Fibroblast of skin of left biceps (primary cell): ENCODE measurements at regions not wholly inside any gene's neighbourhood (a gene's known extent, or its start where the extent isn't known, plus 50 kb on each side); places are given as distances from the start of the nearest gene placed in this dataset.

ENCODE experiments used
- DNase-seq, 2 experiments: peaks; one replicate each; pipeline ENCODE4 v3.0.0-alpha.2; 2013; ENCODE audit warnings: low read depth in 2 of 2

DNA sequence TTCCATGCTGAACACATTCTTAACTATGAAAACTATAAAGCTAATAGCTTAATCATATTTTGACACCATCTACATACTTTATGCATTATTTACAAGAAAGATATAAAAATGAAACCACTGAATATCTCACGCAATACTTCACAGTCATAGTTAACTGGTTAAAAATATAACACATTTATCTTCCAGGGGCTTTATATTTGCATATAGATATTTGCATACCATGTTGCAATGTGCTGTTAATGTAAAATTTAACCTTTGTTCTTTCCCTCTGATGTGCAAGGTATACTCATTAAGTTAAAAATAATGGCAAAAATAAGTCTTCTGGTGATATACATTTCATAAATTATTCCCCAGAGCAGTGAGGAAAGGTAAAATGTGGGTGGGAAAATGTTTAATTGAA, 76.9 kb upstream of the MGMT start:
- DNase-seq = no peak

DNA sequence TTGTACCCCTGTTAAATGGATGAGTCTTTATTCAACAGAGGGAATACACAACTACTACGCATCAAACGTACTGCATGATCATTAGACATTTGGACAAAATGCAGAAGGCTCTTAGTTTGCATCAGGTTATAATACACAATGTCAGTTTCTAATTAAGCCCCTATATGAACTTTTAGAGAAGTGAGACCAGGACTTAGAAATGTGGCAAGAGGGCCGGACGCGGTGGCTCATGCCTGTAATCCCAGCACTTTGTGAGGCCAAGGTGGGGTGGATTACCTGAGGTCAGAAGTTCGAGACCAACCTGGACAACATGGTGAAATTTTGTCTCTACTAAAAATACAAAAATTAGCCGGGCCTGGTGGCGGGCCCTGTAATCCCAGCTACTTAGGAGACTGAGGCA, 76.3 kb upstream of the MGMT start:
- no peak for DNase-seq

DNA sequence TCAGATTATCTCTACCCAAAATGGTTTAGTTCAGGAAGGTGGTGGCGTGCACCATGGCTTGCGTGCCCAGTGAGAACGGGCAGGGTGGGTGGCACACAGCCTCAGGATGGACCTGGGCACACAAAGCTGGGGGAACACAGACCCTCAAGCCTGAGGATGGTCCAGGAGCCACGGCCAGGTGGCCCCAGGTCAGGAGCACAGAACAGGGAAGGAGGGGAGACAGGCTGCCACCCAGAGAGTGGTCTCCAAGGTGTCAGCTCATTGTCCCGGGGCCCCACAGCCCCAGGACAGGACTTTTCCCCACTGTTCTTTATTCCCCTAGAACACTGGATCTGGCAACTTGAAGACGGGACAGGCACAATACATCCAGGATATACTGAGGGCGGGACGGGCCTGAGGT, 75.6 kb upstream of the MGMT start:
- no peak for DNase-seq

DNA sequence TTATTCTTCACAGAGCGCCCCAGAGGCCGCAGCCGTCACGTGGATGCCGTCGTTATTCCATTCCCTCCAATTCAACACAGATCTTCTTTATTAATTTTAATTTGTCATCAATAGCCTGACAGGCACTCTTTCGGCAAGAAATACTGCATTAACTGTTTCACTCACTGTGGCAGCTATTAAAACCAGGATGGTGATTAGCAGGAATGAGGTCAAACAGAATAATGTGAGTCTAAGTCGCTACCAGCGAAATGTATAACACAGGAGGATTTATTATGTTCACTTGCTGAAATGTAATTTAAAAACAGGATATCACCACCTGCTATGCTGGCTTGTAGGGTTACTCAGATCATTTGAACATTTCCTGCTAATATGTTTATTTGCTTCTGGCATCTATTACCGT, 74.2 kb upstream of the MGMT start:
- no peak for DNase-seq

DNA sequence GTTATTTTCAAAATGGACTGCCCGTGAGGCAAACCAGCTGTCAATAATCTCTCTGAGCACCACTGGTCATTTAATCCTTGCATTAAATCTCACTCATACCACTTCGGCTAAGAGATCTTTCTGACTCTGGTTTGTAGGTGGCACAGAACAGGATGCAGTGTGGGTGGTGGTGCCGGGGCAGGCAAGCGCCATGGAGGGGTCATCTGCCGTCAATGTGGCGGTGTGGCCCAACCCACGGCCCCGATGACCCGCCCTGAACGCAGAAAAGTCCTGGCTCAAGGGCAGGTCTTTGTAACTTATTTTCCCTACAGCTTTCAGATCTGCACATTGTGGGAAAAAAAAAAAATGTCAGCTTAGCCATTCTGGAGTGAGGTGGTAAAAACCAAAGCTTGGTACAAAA, 73.2 kb upstream of the MGMT start:
- DNase-seq = no peak

DNA sequence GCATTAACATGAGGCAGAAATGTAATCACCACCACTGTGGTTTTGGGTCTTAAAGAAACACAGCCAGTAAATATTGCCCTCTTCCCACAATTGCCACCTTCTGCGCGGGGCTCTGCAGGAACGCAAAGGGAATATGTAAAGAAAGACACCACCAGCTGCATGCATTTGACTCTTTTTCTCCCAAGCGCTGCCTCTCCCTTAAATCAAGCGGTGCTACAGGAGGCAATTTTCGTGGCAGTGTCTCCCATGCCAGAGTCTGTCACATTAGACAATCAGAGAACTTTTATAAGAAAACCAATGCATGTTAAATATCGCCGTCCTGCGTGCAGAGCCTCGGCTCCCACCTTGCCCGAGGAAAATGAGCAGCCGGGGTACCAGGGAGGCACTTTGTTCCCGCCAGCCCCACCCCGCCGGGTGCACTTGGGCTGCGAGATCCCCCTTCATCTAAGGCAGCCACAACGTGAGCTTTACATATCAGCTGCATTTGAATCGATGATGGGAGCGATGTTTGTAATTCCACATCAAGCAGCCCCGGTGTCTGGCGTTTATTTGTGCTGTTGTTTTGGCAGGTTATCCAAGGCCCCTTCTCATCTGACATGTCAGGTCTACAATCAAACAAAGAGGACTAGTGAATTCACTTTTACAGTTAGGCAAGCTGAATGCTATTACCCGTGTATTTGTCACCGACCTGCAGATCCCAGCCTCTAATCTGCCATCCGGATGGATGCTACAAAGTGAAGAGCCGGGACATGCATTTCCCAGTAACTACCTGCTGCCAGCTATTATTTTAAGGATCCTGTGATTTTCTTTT, 72.3 kb upstream of the MGMT start:
- DNase-seq = no peak

DNA sequence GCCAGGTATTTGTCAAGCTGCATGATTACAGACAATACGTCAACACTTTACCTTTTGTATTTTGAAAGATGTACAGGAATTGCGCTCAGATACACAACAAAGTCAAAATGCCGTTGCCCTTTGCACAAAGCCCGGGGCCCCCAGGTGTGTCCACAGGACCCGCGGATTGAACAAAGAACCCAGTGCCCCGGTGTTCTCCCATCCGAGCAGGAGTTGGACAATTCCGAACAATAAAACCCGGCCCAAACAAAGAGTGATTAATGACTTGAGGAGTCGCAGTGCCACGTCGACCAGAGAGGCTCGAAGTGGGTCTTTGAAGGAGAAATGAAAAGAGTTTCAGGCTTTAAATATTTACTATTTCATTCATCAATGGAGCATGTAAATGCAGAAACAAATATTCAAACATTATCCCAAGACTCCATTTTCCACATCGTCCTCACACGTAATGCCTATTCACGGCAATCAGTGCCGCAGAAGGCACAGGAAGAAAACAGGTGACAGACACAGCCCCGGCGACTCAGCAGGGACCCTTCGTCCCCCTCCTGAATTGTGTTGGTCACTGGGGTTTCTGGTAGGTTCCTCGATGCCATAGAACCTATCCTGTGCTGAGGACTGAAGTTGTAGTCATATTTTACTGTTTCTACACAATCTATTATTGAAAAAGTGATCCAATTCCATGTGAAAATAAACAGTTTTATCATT, 70.9 kb upstream of the MGMT start:
- DNase-seq = no peak

DNA sequence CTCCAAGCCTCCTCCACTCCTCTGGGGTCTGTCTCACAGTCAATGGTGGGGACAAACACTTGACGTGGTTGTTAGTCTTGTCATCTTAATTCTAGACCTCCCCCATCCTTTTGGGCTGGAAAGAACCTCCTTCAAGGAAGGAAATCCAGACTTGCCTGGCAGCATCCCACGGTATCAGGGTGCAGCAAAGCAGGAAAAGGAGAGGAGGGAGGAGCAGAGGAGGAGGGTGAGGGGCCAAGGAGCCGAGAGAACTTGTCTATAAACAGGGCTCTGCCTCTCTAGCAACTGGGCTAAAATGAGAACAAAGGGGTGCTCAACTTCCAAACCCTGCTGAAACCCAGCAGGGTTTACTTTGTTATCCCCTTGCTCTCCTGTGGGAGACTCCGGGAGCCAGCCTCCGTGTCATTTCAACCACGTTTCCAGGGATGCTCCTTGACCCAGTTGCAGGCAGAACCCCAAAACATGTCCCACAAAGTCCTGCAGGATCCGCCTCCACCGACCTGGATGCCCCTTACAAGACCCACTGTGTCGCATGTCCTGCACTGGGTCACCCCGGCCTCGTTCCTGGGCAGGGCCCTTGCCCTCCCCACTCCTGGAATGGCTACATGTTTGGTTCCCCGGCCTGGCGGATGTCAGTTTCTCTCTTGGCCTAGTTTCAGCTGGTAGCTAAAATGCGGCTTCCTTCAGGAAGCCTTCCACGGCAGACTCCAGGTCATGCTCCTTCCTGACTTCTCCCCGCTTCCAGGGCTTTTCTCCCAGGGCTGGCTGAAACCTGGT, 69.7 kb upstream of the MGMT start:
- DNase-seq = no peak

DNA sequence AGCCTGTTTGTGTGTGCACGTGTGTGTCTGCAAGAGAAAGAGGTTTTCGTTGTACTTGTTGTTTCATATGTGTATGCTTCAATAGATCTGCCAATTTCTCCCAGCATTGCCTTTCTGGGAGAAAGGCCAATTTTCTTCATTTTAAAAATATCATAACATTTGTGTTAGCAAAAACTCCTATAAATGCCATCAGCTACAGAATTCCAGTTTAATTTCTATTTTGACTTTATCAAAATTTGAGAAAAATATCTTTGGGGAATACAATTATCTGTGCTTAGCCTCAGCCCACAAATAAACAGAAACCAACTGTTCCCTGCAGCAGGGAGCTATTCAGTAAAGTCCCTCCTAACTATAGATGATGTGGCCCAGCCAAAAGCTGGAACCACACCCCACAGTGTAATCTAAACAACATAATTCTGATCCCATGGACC, 68.3 kb upstream of the MGMT start:
- DNase-seq = no peak

DNA sequence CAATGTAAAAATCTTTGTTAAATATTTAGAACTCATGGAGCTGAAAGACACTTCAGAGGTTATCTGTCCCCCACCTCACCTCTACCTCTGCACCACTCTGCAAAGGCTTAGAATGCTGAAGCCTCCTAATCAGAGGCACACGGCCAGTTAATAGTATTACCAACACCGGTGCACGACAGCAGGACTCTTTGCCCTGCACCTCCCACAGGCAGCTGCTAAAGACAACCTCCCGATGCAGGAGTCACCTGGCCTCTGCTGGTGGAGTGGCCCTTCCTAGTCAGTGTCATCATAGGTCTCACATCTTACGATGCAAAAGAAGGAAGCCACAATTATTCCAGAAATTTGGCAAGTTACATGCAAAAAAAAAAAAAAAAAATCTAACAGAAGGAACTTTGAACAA, 66.6 kb upstream of the MGMT start:
- no peak for DNase-seq

DNA sequence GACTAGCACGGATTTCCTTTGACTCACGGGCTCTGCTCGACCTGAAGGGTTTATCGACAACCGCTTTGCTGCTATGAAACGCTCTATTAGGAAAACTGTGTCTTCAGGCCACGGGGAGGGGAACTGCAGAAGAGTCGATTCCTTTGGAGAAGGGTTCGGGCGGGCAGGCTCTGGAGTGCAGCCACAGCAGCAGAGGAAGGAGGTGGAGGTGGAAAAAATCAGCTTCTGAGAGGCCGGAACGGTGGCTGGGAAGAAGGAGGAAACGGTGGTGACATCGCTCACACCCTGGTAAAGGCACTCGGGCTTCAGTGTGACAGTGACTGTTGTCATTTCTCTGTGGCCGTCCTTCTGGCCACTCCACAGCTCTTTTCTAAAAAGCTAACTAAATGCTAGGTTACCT, 64.6 kb upstream of the MGMT start:
- no peak for DNase-seq

DNA sequence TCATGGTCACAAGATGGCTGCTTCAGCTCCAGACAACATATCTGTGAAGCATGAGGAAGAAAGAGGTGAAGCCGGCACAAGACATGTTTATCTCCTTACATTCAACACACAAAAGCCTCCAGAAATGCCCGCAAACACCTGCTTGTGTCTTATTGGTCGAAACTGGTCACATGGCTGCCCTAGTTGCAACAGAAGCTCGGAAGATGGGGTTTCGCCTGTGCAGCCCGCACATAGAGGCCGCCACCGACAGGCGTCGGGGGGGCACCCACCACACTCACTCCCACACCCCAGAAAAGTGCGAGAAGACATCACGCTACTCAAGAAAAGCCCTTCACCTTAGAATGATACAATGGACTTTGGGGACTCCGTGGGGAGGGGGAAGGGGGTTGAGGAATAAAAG, 63.0 kb upstream of the MGMT start:
- no peak for DNase-seq

DNA sequence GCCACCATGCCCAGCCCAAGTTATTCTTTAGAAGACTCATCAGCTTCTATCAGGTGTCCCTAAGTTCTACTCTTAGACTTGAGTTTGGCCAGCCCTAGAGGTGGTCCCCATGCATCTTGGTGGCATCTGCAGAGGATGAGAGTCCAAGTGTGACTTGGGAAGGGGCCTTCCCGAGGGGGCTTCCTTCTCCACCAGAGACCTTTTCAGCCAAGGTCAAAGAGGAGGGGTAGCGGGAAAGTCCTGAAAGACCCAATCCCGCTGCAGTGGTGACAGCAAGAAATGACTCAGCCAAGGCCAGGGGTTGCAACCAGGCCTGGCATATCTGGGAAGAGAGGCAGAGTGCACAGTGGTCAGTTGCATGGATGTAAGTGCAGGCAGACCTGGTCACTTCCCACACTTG, 61.7 kb upstream of the MGMT start:
- DNase-seq = no peak

DNA sequence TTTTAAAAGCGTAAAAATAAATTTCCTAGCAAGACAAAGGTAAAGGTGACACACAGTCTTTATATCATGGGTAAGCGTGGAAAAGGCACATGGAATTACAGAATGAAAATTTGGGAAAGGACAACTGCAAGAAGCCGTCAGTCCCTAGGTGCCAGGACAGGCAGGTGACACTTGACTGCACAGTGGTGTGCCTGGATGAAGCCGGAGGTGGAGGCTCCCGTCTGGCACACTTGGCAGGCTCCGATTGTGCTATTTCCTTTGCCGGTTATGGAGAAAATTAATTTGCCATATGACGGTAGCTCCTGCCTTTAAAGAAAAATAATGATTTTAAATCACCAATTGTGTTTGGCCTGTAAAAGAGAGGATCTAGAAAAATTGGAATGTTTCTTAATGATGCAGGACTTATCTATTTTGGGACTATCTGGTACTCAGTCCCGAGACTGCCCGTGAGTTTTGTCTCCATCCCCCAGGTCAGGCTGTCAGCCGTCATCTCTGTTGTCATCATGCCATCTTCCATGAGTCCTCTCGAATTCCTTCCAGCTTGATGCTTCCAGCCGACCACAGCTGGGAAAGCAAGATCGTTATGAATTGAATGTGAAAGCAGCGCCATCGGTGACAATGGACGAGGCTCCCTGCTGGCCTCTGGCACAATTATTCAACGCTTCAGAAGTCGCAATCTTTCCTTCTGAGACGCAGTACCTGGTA, 56.2 kb upstream of the MGMT start:
- no peak for DNase-seq

DNA sequence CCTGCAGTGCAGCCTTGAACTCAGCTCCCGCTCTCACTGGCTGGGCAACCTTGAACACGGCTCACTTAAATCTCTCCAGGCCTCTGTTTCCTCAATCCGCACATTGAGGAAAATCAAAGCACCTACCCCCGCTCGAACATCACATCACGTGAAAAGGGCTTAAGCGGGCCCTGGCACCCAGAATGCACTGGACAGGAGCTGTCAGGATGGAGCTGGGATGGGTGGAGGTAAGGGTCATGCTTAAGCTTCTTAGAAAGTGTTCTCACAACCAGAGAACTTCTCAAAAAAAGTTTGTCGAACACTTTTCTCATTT, 55.7 kb upstream of the MGMT start:
- no peak for DNase-seq

DNA sequence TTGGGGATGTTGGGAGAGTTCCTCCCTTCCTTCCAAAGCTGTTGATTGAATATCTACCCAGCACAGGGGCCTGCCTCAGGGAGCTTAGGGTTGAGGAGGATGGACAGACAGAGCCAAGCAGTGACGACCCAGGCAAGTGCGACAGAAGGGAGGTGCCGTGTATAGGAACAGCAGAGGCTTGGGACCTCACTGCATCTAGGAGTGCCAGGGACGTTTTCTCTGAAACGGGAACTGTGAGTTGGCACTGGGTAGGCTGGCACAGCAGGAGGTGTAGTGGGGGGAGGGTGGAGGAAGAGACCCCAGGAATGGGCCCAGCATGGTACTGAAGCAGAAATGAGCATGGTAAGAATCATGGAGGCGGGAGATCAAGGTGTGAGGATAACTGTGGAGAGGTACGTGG, 55.3 kb upstream of the MGMT start:
- DNase-seq = no peak

DNA sequence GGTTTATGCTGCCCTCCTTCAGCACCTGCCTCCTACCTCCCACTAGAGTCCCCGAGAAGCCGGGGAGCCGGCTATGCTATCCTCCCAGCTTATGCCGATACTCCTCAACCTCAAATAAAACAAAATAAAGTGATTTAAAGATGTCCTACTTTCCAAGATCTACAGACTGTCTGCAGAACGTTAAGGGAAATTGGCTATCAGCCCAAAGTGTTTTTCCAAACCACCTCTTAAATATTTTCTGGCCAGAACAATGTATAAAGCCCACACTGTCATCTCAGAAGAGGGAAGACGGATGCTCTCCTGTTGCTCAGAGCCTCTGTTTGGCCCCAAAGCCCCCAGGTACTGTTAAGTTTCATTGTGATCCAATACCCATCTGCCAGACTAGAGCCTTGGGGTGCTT, 54.0 kb upstream of the MGMT start:
- DNase-seq = no peak

DNA sequence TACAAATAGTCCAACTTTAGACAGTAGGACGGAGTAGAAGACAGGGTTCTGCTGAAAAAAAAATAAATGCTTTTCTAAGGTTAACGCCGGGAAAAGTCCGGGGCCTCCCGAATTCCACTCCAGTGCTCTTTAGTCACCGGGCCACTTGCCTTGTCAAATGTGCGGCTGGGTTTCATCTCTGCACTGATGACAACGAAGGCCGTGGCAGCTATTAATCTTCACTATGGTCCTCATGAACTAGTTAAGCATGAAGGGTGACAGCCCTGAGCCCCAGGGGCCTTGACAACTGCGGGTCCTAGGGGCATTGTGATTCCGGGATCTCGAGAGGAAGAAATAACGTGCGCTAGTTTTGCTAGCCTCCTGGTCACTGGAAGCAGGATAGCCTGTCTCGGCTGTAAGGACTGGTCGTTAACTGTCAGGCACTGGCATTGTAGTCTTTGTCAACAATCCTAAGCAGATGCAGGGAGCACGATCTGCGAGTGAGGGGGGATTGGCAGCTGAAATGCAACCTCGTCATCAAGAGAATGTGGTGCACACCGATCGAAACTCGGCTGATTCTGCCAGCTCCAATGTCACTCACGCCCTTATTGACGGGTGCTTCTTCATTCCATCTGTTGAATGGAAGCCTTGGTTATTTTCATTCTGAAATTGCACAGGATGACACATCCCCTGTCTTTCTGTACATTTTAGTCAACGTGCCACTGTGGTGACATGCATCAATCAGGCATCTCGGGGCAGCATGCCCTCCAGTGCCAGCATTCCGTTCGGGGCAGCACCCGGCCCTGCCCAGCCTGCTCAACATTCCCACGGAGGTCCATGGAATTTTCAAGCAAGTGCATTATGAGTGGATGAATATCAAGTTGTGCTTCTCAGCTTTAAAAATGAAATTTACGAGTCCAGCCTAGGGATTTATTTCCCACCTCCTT, 51.6 kb upstream of the MGMT start:
- no peak for DNase-seq

DNA sequence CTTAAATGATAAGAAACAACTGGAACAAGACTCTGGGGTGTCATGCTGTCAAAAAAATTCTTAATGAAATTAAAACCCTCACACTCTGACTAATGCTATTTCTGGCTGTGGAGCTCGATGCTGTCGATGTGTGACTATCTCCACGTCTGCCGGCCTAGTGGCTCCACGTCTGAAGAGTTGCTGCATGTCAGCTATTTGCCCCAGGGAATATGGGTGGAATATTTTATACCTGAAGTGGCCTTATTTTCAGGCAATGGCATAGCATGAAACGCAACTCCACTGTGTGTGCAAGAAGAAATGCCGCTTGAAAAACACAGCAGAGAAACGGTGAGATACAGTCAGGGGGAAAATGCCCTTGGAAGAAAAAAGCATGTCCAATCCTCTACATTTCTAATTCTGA, 50.9 kb upstream of the MGMT start:
- DNase-seq = no peak

DNA sequence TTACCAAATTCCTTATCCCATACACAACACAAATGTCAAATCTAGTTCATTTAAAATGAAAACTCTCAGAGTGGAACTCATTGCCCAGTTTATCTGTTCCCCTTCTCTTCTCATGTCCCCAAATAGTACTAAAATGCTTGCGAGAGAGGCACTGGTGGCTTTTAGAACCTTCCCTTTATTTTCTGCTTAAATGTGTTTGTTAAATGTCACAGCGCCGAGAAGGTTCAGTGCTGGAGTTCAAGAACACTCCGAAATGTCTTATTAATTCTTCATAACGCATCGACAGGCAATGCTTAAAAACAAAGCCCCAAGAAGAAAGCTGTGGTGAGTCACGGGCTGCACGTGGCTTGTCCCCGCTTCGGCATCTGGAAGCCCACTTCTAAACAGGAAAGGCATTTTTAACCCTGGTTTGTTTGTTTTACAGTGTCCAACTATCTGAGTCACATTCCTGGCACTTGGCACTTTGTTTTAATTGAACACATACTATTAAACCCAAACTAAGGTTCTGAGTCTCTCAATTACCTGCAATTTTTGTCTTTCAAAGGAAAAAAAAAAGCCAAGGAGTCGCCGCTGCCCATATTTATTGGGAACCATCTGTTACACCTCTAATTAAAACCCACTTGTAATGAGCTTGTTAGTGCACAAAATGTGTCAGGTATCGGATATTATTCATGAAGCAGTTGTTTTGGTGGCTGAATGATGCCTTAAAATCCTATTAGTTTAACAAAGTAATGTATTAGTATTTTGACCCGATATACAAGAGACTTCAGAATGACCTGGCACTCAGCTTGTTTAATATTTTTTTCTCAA, 49.9 kb upstream of the MGMT start:
- peak in 1 of 2 experiments; percentile 1 for DNase-seq
